Fibroblast of villous mesenchyme (primary cell): ENCODE measurements at regions not wholly inside any gene's neighbourhood (a gene's known extent, or its start where the extent isn't known, plus 50 kb on each side); places are given as distances from the start of the nearest gene placed in this dataset.

Experiments
- DNase-seq: peaks from one replicate; pipeline ENCODE4 v3.0.0-alpha.2; 2010; ENCODE audit warnings: low read depth
- H3K4me3 ChIP-seq: 2 replicates; pipeline ENCODE4 v1.5.1; 2011; ENCODE audit warnings: low read depth, mild to moderate bottlenecking, low read length
- CTCF ChIP-seq: IDR thresholded peaks from 2 replicates; pipeline ENCODE4 v1.5.1; 2012; ENCODE audit warnings: low read depth, mild to moderate bottlenecking, low read length; ENCODE audit not compliant: insufficient read depth

- peak; percentile 2 for DNase-seq
- TF ChIP-seq CTCF = no peak
- H3K4me3 ChIP-seq = no peak overlapping the region
Measured at GRCh38 chrX:39418254-39418704, 617.0 kb downstream of the MID1IP1 start.

- no peak for DNase-seq
- no peak for TF ChIP-seq CTCF
- no peak overlapping the region for H3K4me3 ChIP-seq
Measured at GRCh38 chrX:39418731-39419638, 617.7 kb downstream of the MID1IP1 start.

GRCh38 chrX:39421006-39421405 is 619.7 kb downstream of the MID1IP1 start:
- DNase-seq = no peak
- H3K4me3 ChIP-seq = no peak overlapping the region
- TF ChIP-seq CTCF = no peak

GRCh38 chrX:39425124-39425806 is 624.0 kb downstream of the MID1IP1 start:
- no peak overlapping the region for H3K4me3 ChIP-seq
- no peak for DNase-seq
- no peak for TF ChIP-seq CTCF

GRCh38 chrX:39426101-39426500 is 624.8 kb downstream of the MID1IP1 start:
- no peak for TF ChIP-seq CTCF
- no peak for DNase-seq
- H3K4me3 ChIP-seq = no peak overlapping the region

- peak; percentile 39 for DNase-seq
- no peak for TF ChIP-seq CTCF
- no peak overlapping the region for H3K4me3 ChIP-seq
Measured at GRCh38 chrX:39427492-39427891, 626.2 kb downstream of the MID1IP1 start.
